K562 (cell line): ENCODE measurements at regions not wholly inside any gene's neighbourhood (a gene's known extent, or its start where the extent isn't known, plus 50 kb on each side); places are given as distances from the start of the nearest gene placed in this dataset.

Source experiments
- ATAC-seq: fragments of 200-7000 bp; cut with Tn5 transposase; 3 replicates; pipeline ENCODE4 v1.9.1; 2020; ENCODE audit warnings: moderate library complexity
- BruUV-seq: library from RNA; stranded (reverse); fragments of 400-500 nt; replicated peaks from 2 replicates; lab custom pipeline; 2021; lab: Mats Ljungman, UMichigan
- CTCF ChIA-PET: fragments of 300-600 bp; formaldehyde crosslinking; extraction: SDS; loops from one replicate; lab custom pipeline; 2021; ENCODE audit warnings: low intra/inter-chr PET ratio; lab: Yijun Ruan, JAX
- POLR2A ChIA-PET: fragments of 300-600, 350-650 bp; sonication (Branson Sonifier 250); formaldehyde crosslinking; extraction: SDS; loops from one replicate; lab custom pipeline; 2021; ENCODE audit warnings: antibody characterized with exemption, inconsistent platforms; lab: Yijun Ruan, JAX
- DNase-seq, 4 experiments: peaks; one replicate each; pipeline versions ENCODE4 v3.0.0 to v3.0.0-alpha.2; 2011 to 2018; ENCODE audit warnings: low spot score in 3 of 4, mixed read lengths in 3 of 4; ENCODE audit errors: extremely low read depth in 1 of 4
- FAIRE-seq: peaks from 2 replicates; lab custom pipeline; 2011; peaks lifted over from hg19 to GRCh38; lab: Jason Lieb, UNC
- H2AFZ ChIP-seq: 2 replicates; pipeline ENCODE4 v1.6.0; 2011; ENCODE audit warnings: low read depth, low read length, control low read depth, inconsistent platforms
- H3K27ac ChIP-seq: fragments of 200-600 bp; 3 replicates; pipeline ENCODE4 v1.8.0; 2011; ENCODE audit warnings: low read depth, mild to moderate bottlenecking, control low read depth, inconsistent platforms, low read length, moderate library complexity, mixed read lengths; ENCODE audit errors: extremely low read depth
- H3K27me3 ChIP-seq, 2 experiments: fragments of 300-600 bp in 1 of 2; 2 replicates in 1 of 2; 3 replicates in 1 of 2; pipeline versions ENCODE4 v1.6.0 to v1.8.0; 2011; ENCODE audit warnings: inconsistent platforms in 2 of 2, low read length in 2 of 2, mild to moderate bottlenecking in 1 of 2, mixed read lengths in 1 of 2, moderate library complexity in 1 of 2; ENCODE audit not compliant: control insufficient read depth in 2 of 2, insufficient read depth in 2 of 2
- H3K36me3 ChIP-seq: fragments of 300-600 bp; 3 replicates; pipeline ENCODE4 v1.8.0; 2011; ENCODE audit warnings: mild to moderate bottlenecking, low read length, inconsistent platforms; ENCODE audit not compliant: control insufficient read depth, insufficient read depth
- H3K4me1 ChIP-seq, 2 experiments: fragments of 200-600 bp in 1 of 2; replicated peaks in 1 of 2; 2 replicates in 1 of 2; 3 replicates in 1 of 2; pipeline versions ENCODE4 v1.5.1 to v1.8.0; 2011; ENCODE audit warnings: inconsistent platforms in 2 of 2, low read length in 2 of 2, mild to moderate bottlenecking in 1 of 2, mixed read lengths in 1 of 2, moderate library complexity in 1 of 2; ENCODE audit not compliant: control insufficient read depth in 2 of 2, insufficient read depth in 2 of 2
- H3K4me2 ChIP-seq: 2 replicates; pipeline ENCODE4 v1.6.1; 2011; ENCODE audit warnings: low read length, control low read depth, inconsistent platforms, mixed read lengths; ENCODE audit not compliant: insufficient read depth
- H3K4me3 ChIP-seq: fragments of 200-600 bp; sonication (generic), shearing (Covaris generic); 2 replicates; pipeline ENCODE4 v1.5.1; 2016; ENCODE audit warnings: control low read depth, inconsistent platforms
- H3K79me2 ChIP-seq: fragments of 200-600 bp; 3 replicates; pipeline ENCODE4 v1.8.0; 2011; ENCODE audit warnings: low read length, inconsistent platforms; ENCODE audit not compliant: control insufficient read depth, insufficient read depth
- H3K9ac ChIP-seq, 2 experiments: 2 replicates each; pipeline versions ENCODE4 v1.6.0 to v1.6.1; 2011; ENCODE audit warnings: low read depth in 2 of 2, low read length in 2 of 2, control low read depth in 1 of 2, inconsistent platforms in 1 of 2, mild to moderate bottlenecking in 1 of 2, mixed read lengths in 1 of 2; ENCODE audit not compliant: insufficient read depth in 1 of 2
- H3K9me1 ChIP-seq: one replicate; pipeline ENCODE4 v1.6.0; 2011; ENCODE audit warnings: inconsistent platforms, mild to moderate bottlenecking, low read length, moderate library complexity; ENCODE audit not compliant: control insufficient read depth, insufficient read depth
- H3K9me3 ChIP-seq: replicated peaks from 2 replicates; pipeline ENCODE4 v1.5.1; 2011; ENCODE audit warnings: low read depth, low read length, inconsistent platforms; ENCODE audit not compliant: control insufficient read depth, insufficient read depth
- H4K20me1 ChIP-seq: replicated peaks from 2 replicates; pipeline ENCODE4 v1.6.1; 2011; ENCODE audit warnings: low read length, inconsistent platforms, mixed read lengths; ENCODE audit not compliant: control insufficient read depth, insufficient read depth
- CEBPG ChIP-seq, 3 experiments: fragments of 200-800 bp in 1 of 3; sonication (Bioruptor generic) in 1 of 3; sonication (generic) in 1 of 3; formaldehyde crosslinking in 1 of 3; IDR thresholded peaks in 2 of 3; conservative IDR thresholded peaks in 1 of 3; 2 replicates each; pipeline versions ENCODE4 v1.6.1 to v1.8.0; 2016 to 2022; ENCODE audit warnings: missing compliant biosample characterization in 2 of 3, missing genetic modification characterization in 2 of 3, mild to moderate bottlenecking in 1 of 3, missing genetic modification reagents in 1 of 3
- ETV5 ChIP-seq: sonication (generic); formaldehyde crosslinking; IDR thresholded peaks from 2 replicates; pipeline ENCODE4 v1.4.0; 2020; ENCODE audit warnings: low read depth, mild to moderate bottlenecking, missing genetic modification reagents
- MYNN ChIP-seq, 2 experiments: sonication (generic); formaldehyde crosslinking in 1 of 2; IDR thresholded peaks; 2 replicates each; pipeline versions ENCODE4 v1.5.0 to v1.6.1; 2016 to 2020; ENCODE audit warnings: antibody characterized with exemption in 1 of 2, missing genetic modification reagents in 1 of 2
- ZNF3 ChIP-seq: fragments of 250-450 bp; sonication (Bioruptor Pico); IDR thresholded peaks from 2 replicates; pipeline ENCODE4 v1.5.0; 2021; ENCODE audit warnings: mild to moderate bottlenecking, moderate library complexity
- WGBS: fragments of 100-300 bp; shearing (Covaris generic); methylation state at CpG from one replicate; pipeline ENCODE4 v1.1.6; 2016; ENCODE audit warnings: low coverage, mixed read lengths; ENCODE audit not compliant: insufficient coverage; ENCODE audit errors: missing lambda C conversion rate; 5-methylcytosine and 5-hydroxymethylcytosine counted together
- in situ Hi-C: fragments of 300-500 bp; cut with MboI; formaldehyde crosslinking; loops from 4 replicates; pipeline ENCODE4 v1.15.0; 2018; ENCODE audit warnings: inconsistent platforms, mixed read lengths
- intact Hi-C: fragments of 100-400 bp; cut with micrococcal nuclease; formaldehyde crosslinking; loops from 2 replicates; pipeline ENCODE4 v1.14.2; 2022
- TF ChIP-seq, protein P1 (sequence below): sonication (generic); formaldehyde crosslinking; IDR thresholded peaks from 2 replicates; pipeline ENCODE4 v1.8.0; 2023; ENCODE audit warnings: missing genetic modification reagents, mild to moderate bottlenecking, borderline replicate concordance

DNA sequence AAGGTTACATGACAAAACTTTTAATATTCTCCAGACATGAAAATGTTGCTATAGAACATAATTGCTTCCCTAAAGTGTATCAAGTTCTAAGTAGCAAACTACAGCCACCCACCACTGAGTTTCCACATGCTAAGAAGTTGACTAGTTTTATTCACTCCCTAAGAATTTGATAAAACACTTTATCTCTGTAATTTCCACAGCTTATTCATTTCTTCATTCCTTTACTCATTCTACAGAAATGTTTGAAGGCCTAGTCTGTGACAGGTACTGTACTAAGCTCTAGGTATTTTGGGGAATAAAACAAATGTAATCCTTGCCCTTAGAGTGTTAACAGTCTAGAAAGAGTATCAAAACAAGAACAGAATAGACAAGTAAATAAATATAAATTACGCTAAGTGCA is 101.8 kb upstream of the DIAPH3 start:
- ATAC-seq, result no peak
- H3K9ac ChIP-seq, result no peak overlapping the region
- in situ Hi-C loops (no loop called here), intact Hi-C loops (no loop called here)
- no peaks in the 10 kb centered on the region for H4K20me1 ChIP-seq
- POLR2A ChIA-PET, result interaction anchor here (0.5 kb wide), 1 partner anchor 53 kb away, joined by 3 read pairs; no protein-coding TSS in a partner anchor
- FAIRE-seq, result no peak
- 56% methylated on average over 1 of the region's 1 CpG for WGBS
- no peak for TF ChIP-seq ETV5
- TF ChIP-seq, protein P1, sequence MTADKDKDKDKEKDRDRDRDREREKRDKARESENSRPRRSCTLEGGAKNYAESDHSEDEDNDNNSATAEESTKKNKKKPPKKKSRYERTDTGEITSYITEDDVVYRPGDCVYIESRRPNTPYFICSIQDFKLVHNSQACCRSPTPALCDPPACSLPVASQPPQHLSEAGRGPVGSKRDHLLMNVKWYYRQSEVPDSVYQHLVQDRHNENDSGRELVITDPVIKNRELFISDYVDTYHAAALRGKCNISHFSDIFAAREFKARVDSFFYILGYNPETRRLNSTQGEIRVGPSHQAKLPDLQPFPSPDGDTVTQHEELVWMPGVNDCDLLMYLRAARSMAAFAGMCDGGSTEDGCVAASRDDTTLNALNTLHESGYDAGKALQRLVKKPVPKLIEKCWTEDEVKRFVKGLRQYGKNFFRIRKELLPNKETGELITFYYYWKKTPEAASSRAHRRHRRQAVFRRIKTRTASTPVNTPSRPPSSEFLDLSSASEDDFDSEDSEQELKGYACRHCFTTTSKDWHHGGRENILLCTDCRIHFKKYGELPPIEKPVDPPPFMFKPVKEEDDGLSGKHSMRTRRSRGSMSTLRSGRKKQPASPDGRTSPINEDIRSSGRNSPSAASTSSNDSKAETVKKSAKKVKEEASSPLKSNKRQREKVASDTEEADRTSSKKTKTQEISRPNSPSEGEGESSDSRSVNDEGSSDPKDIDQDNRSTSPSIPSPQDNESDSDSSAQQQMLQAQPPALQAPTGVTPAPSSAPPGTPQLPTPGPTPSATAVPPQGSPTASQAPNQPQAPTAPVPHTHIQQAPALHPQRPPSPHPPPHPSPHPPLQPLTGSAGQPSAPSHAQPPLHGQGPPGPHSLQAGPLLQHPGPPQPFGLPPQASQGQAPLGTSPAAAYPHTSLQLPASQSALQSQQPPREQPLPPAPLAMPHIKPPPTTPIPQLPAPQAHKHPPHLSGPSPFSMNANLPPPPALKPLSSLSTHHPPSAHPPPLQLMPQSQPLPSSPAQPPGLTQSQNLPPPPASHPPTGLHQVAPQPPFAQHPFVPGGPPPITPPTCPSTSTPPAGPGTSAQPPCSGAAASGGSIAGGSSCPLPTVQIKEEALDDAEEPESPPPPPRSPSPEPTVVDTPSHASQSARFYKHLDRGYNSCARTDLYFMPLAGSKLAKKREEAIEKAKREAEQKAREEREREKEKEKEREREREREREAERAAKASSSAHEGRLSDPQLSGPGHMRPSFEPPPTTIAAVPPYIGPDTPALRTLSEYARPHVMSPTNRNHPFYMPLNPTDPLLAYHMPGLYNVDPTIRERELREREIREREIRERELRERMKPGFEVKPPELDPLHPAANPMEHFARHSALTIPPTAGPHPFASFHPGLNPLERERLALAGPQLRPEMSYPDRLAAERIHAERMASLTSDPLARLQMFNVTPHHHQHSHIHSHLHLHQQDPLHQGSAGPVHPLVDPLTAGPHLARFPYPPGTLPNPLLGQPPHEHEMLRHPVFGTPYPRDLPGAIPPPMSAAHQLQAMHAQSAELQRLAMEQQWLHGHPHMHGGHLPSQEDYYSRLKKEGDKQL (CRISPR knock-in tag), result no peak
- TF ChIP-seq CEBPG (CRISPR knock-in tag; IDR thresholded peaks at IDR 0.05), result no peak
- TF ChIP-seq CEBPG (tag; conservative IDR thresholded peaks at IDR 0.05 in 1 of 2, IDR thresholded peaks at IDR 0.05 in 1 of 2), result no peak
- no peak for TF ChIP-seq ZNF3 (CRISPR knock-in tag)
- no peak for TF ChIP-seq MYNN (IDR thresholded peaks at IDR 0.05)
- TF ChIP-seq MYNN (CRISPR knock-in tag; IDR thresholded peaks at IDR 0.05), result no peak
- TF ChIP-seq, all 486 proteins: peak for 0
- no peaks in the 10 kb centered on the region for H3K79me2 ChIP-seq
- no peak overlapping the region for H3K27ac ChIP-seq
- no peaks in the 10 kb centered on the region for H3K9me1 ChIP-seq
- CTCF ChIA-PET, result no interaction called here
- H3K4me3 ChIP-seq, result no peak overlapping the region
- H2AFZ ChIP-seq, result no peak overlapping the region
- no peaks in the 10 kb centered on the region for H3K9me3 ChIP-seq
- H3K36me3 ChIP-seq, result no peaks in the 10 kb centered on the region
- DNase-seq, result no peak
- BruUV-seq, result no TSS peak
- H3K4me1 ChIP-seq, result no peaks in the 10 kb centered on the region; a peak in 1 of 5 replicates
- no peak overlapping the region for H3K4me2 ChIP-seq
- no peaks in the 10 kb centered on the region for H3K27me3 ChIP-seq
